GM23338 (cell line): ENCODE measurements at regions not wholly inside any gene's neighbourhood (a gene's known extent, or its start where the extent isn't known, plus 50 kb on each side); places are given as distances from the start of the nearest gene placed in this dataset.
A peak's percentile ranks its signal among the peaks of the same experiment; 100 is the strongest.

Experiments used
- ATAC-seq: fragments of 200-7000 bp; cut with Tn5 transposase; 3 replicates; pipeline ENCODE4 v1.9.1; 2020
- DNase-seq: peaks from one replicate; pipeline ENCODE4 v3.0.0-alpha.2; 2015; ENCODE audit warnings: low spot score
- H2AFZ ChIP-seq: fragments of 200-600 bp; sonication (generic); 2 replicates; pipeline ENCODE4 v1.8.0; 2016; ENCODE audit warnings: antibody characterized with exemption, mild to moderate bottlenecking, moderate library complexity
- H3F3A ChIP-seq: fragments of 200-600 bp; sonication (generic); replicated peaks from 2 replicates; pipeline ENCODE4 v1.8.0; 2017; ENCODE audit warnings: antibody characterized with exemption, mixed run types, low read depth
- H3K27ac ChIP-seq: fragments of 200-600 bp; sonication (generic); 2 replicates; pipeline ENCODE4 v1.6.1; 2016; ENCODE audit warnings: low read depth
- H3K27me3 ChIP-seq: fragments of 200-600 bp; sonication (generic); 2 replicates; pipeline ENCODE4 v1.8.0; 2016; ENCODE audit warnings: mild to moderate bottlenecking, mixed run types, moderate library complexity; ENCODE audit not compliant: insufficient read depth
- H3K36me3 ChIP-seq: fragments of 200-600 bp; sonication (generic); 2 replicates; pipeline ENCODE4 v1.8.0; 2016; ENCODE audit warnings: mild to moderate bottlenecking; ENCODE audit not compliant: insufficient read depth
- H3K4me1 ChIP-seq: fragments of 200-600 bp; sonication (generic); 2 replicates; pipeline ENCODE4 v1.8.0; 2016; ENCODE audit warnings: mild to moderate bottlenecking, moderate library complexity; ENCODE audit not compliant: insufficient read depth
- H3K4me2 ChIP-seq: fragments of 200-600 bp; sonication (generic); 2 replicates; pipeline ENCODE4 v1.7.1; 2017; ENCODE audit warnings: mixed run types
- H3K4me3 ChIP-seq: fragments of 200-600 bp; sonication (generic); 2 replicates; pipeline ENCODE4 v1.6.1; 2016; ENCODE audit warnings: mixed run types
- H3K79me2 ChIP-seq: fragments of 200-600 bp; sonication (generic); replicated peaks from 2 replicates; pipeline ENCODE4 v1.8.0; 2017; ENCODE audit warnings: mild to moderate bottlenecking; ENCODE audit not compliant: insufficient read depth
- H3K9me2 ChIP-seq: fragments of 200-600 bp; sonication (generic); 2 replicates; pipeline ENCODE4 v1.8.0; 2017; ENCODE audit not compliant: insufficient read depth
- H4K20me1 ChIP-seq: fragments of 200-600 bp; sonication (generic); replicated peaks from 2 replicates; pipeline ENCODE4 v1.8.0; 2017; ENCODE audit warnings: mild to moderate bottlenecking; ENCODE audit not compliant: insufficient read depth
- H3K27ac Mint-ChIP-seq: 2 replicates; pipeline ENCODE4 v1.8.0; 2020; ENCODE audit warnings: inconsistent platforms, mild to moderate bottlenecking, moderate library complexity, mixed read lengths
- H3K27me3 Mint-ChIP-seq: 3 replicates; pipeline ENCODE4 v1.8.0; 2022; ENCODE audit warnings: low read depth, mild to moderate bottlenecking, moderate library complexity, mixed read lengths, inconsistent platforms; ENCODE audit not compliant: insufficient read depth, poor library complexity
- H3K36me3 Mint-ChIP-seq: 3 replicates; pipeline ENCODE4 v1.8.0; 2021; ENCODE audit warnings: low read depth, mild to moderate bottlenecking, inconsistent platforms, moderate library complexity, mixed read lengths
- H3K4me1 Mint-ChIP-seq: 3 replicates; pipeline ENCODE4 v1.8.0; 2020; ENCODE audit warnings: mild to moderate bottlenecking, inconsistent platforms, mixed read lengths
- H3K4me3 Mint-ChIP-seq: 3 replicates; pipeline ENCODE4 v1.8.0; 2021; ENCODE audit warnings: moderate library complexity, mild to moderate bottlenecking, inconsistent platforms, mixed read lengths
- H3K9me3 Mint-ChIP-seq: 3 replicates; pipeline ENCODE4 v1.8.0; 2020; ENCODE audit warnings: moderate library complexity, mild to moderate bottlenecking, inconsistent platforms, mixed read lengths
- EZH2 ChIP-seq: fragments of 200-600 bp; sonication (generic); IDR thresholded peaks from one replicate; pipeline ENCODE4 v1.8.0; 2017; ENCODE audit warnings: antibody characterized with exemption, mild to moderate bottlenecking, low read depth; ENCODE audit not compliant: unreplicated experiment
- EZH2phosphoT487 ChIP-seq: fragments of 200-600 bp; sonication (generic); IDR thresholded peaks from one replicate; pipeline ENCODE4 v1.8.1; 2018; ENCODE audit warnings: antibody characterized with exemption; ENCODE audit not compliant: unreplicated experiment
- TF ChIP-seq, protein P1 (sequence below): fragments of 250-450 bp; sonication (Bioruptor Pico); IDR thresholded peaks from 2 replicates; pipeline ENCODE4 v1.5.0; 2020; ENCODE audit warnings: mild to moderate bottlenecking, moderate library complexity
- TF ChIP-seq, protein P2 (sequence below): IDR thresholded peaks from one replicate; pipeline ENCODE4 v1.6.1; 2018; ENCODE audit warnings: antibody characterized with exemption; ENCODE audit not compliant: unreplicated experiment

DNA sequence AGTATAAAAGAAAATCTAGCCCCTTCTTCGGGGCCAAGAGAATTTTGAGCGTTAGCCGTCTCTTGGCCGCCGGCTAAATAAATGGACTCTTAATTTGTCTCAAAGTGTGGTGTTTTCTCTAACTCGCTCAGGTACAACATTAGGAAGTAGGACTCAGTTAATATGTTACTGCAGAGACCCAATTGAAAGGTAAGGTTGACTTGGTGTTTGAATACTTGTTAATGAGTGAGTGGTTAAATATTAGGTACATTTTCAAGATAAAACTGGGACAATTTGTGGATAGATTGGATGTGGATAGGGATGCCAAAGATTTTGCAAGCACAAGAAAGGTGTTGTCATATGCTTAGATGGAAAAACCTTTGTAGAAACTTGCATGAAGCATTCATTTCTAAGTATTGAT lies 1177.3 kb upstream of the CDH18 start (continued):
- TF ChIP-seq, protein P1, sequence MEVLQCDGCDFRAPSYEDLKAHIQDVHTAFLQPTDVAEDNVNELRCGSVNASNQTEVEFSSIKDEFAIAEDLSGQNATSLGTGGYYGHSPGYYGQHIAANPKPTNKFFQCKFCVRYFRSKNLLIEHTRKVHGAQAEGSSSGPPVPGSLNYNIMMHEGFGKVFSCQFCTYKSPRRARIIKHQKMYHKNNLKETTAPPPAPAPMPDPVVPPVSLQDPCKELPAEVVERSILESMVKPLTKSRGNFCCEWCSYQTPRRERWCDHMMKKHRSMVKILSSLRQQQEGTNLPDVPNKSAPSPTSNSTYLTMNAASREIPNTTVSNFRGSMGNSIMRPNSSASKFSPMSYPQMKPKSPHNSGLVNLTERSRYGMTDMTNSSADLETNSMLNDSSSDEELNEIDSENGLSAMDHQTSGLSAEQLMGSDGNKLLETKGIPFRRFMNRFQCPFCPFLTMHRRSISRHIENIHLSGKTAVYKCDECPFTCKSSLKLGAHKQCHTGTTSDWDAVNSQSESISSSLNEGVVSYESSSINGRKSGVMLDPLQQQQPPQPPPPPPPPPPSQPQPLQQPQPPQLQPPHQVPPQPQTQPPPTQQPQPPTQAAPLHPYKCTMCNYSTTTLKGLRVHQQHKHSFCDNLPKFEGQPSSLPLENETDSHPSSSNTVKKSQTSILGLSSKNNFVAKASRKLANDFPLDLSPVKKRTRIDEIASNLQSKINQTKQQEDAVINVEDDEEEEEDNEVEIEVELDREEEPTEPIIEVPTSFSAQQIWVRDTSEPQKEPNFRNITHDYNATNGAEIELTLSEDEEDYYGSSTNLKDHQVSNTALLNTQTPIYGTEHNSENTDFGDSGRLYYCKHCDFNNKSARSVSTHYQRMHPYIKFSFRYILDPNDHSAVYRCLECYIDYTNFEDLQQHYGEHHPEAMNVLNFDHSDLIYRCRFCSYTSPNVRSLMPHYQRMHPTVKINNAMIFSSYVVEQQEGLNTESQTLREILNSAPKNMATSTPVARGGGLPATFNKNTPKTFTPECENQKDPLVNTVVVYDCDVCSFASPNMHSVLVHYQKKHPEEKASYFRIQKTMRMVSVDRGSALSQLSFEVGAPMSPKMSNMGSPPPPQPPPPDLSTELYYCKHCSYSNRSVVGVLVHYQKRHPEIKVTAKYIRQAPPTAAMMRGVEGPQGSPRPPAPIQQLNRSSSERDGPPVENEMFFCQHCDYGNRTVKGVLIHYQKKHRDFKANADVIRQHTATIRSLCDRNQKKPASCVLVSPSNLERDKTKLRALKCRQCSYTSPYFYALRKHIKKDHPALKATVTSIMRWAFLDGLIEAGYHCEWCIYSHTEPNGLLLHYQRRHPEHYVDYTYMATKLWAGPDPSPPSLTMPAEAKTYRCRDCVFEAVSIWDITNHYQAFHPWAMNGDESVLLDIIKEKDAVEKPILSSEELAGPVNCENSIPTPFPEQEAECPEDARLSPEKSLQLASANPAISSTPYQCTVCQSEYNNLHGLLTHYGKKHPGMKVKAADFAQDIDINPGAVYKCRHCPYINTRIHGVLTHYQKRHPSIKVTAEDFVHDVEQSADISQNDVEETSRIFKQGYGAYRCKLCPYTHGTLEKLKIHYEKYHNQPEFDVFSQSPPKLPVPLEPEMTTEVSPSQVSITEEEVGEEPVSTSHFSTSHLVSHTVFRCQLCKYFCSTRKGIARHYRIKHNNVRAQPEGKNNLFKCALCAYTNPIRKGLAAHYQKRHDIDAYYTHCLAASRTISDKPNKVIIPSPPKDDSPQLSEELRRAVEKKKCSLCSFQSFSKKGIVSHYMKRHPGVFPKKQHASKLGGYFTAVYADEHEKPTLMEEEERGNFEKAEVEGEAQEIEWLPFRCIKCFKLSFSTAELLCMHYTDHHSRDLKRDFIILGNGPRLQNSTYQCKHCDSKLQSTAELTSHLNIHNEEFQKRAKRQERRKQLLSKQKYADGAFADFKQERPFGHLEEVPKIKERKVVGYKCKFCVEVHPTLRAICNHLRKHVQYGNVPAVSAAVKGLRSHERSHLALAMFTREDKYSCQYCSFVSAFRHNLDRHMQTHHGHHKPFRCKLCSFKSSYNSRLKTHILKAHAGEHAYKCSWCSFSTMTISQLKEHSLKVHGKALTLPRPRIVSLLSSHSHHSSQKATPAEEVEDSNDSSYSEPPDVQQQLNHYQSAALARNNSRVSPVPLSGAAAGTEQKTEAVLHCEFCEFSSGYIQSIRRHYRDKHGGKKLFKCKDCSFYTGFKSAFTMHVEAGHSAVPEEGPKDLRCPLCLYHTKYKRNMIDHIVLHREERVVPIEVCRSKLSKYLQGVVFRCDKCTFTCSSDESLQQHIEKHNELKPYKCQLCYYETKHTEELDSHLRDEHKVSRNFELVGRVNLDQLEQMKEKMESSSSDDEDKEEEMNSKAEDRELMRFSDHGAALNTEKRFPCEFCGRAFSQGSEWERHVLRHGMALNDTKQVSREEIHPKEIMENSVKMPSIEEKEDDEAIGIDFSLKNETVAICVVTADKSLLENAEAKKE (CRISPR knock-in tag) = no peak
- TF ChIP-seq, protein P2, sequence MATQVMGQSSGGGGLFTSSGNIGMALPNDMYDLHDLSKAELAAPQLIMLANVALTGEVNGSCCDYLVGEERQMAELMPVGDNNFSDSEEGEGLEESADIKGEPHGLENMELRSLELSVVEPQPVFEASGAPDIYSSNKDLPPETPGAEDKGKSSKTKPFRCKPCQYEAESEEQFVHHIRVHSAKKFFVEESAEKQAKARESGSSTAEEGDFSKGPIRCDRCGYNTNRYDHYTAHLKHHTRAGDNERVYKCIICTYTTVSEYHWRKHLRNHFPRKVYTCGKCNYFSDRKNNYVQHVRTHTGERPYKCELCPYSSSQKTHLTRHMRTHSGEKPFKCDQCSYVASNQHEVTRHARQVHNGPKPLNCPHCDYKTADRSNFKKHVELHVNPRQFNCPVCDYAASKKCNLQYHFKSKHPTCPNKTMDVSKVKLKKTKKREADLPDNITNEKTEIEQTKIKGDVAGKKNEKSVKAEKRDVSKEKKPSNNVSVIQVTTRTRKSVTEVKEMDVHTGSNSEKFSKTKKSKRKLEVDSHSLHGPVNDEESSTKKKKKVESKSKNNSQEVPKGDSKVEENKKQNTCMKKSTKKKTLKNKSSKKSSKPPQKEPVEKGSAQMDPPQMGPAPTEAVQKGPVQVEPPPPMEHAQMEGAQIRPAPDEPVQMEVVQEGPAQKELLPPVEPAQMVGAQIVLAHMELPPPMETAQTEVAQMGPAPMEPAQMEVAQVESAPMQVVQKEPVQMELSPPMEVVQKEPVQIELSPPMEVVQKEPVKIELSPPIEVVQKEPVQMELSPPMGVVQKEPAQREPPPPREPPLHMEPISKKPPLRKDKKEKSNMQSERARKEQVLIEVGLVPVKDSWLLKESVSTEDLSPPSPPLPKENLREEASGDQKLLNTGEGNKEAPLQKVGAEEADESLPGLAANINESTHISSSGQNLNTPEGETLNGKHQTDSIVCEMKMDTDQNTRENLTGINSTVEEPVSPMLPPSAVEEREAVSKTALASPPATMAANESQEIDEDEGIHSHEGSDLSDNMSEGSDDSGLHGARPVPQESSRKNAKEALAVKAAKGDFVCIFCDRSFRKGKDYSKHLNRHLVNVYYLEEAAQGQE = no peak
- TF ChIP-seq EZH2 = no peak

DNA sequence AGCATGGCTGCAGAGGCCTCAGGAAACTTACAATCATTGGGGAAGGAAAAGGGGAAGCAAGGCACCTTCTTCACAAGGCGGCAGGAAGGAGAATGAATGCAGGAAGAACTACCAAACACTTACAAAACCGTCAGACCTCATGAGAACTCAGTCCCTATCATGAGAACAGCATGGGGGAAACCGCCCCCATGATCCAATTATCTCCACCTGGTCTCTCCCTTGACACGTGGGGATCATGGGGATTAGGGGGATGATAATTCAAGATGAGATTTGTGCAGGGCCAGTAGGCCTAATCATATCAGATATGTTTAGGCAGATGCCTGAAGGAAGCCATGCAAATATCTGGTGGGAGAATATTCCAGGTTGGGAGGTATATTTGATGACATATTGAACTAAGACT lies 1176.4 kb upstream of the CDH18 start:
- ATAC-seq = no peak

More for the DNA sequence above, 1176.4 kb upstream of the CDH18 start:
- Mint-ChIP-seq H3K27ac (no peak overlapping the region), H3K4me3 (no peak overlapping the region), H3K36me3 (no peaks in the 10 kb centered on the region), H3K27me3 (peaks cover 2% of the 10 kb centered on the region), H3K9me3 (no peaks in the 10 kb centered on the region), H3K4me1 (no peaks in the 10 kb centered on the region)
- peak overlapping the region; percentile 28; the same call in 1 of the 2 replicates for H2AFZ ChIP-seq
- H3K4me3 ChIP-seq = no peak overlapping the region
- H3K79me2 ChIP-seq = no peaks in the 10 kb centered on the region
- H3K27ac ChIP-seq = no peak overlapping the region
- TF ChIP-seq EZH2phosphoT487 = no peak
- no peaks in the 10 kb centered on the region for H3F3A ChIP-seq
- H3K27me3 ChIP-seq = no peaks in the 10 kb centered on the region
- no peak overlapping the region for H3K4me2 ChIP-seq
- H3K4me1 ChIP-seq = no peaks in the 10 kb centered on the region
- no peak for DNase-seq
- H4K20me1 ChIP-seq = no peaks in the 10 kb centered on the region
- H3K9me2 ChIP-seq = peaks cover 3% of the 10 kb centered on the region; the same call in 1 of the 2 replicates
- no peaks in the 10 kb centered on the region for H3K36me3 ChIP-seq
